ENCODE measurements at regions not wholly inside any gene's neighbourhood (a gene's known extent, or its start where the extent isn't known, plus 50 kb on each side); places are given as distances from the start of the nearest gene placed in this dataset.

DNA sequence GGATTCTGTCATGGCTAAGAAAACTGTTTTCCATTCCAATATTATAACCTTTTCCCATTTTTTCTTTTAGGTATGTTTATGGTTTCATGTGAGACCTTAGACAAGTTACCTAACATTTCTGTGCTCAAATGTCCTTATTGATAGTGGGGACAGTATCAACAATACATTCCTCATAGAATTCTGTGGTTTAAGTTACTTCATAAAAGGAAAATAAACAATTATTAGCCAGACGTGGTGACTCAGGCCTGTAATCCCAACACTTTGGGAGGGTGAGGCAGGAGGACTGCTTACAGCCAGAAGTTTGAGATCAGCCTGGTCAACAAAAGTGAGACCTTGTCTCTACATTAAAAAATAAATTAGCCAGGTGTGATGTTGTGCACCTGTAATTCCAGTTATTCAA lies 436.8 kb upstream of the CNTN4 start:
- no peak for ATAC-seq
- TF ChIP-seq TSHZ2 (CRISPR knock-in tag; IDR thresholded peaks at IDR 0.05) (no peak), ZC3H10 (CRISPR knock-in tag; IDR thresholded peaks at IDR 0.05) (no peak), PPARA (CRISPR knock-in tag; IDR thresholded peaks at IDR 0.05; ENCODE audit: borderline replicate concordance) (no peak), ZNF70 (CRISPR knock-in tag; IDR thresholded peaks at IDR 0.05) (no peak), RARB (CRISPR knock-in tag; IDR thresholded peaks at IDR 0.05) (no peak), ZFP30 (CRISPR knock-in tag; IDR thresholded peaks at IDR 0.05) (no peak)

GRCh38 chr3:1664266-1664665 lies 434.4 kb upstream of the CNTN4 start:
- TF ChIP-seq TOX (CRISPR knock-in tag; IDR thresholded peaks at IDR 0.05; ENCODE audit: borderline replicate concordance) = no peak
- TF ChIP-seq PATZ1 (CRISPR knock-in tag; IDR thresholded peaks at IDR 0.05; ENCODE audit: borderline replicate concordance) = no peak
- TF ChIP-seq SNAI2 (CRISPR knock-in tag; IDR thresholded peaks at IDR 0.05) = no peak
- TF ChIP-seq, protein P1, sequence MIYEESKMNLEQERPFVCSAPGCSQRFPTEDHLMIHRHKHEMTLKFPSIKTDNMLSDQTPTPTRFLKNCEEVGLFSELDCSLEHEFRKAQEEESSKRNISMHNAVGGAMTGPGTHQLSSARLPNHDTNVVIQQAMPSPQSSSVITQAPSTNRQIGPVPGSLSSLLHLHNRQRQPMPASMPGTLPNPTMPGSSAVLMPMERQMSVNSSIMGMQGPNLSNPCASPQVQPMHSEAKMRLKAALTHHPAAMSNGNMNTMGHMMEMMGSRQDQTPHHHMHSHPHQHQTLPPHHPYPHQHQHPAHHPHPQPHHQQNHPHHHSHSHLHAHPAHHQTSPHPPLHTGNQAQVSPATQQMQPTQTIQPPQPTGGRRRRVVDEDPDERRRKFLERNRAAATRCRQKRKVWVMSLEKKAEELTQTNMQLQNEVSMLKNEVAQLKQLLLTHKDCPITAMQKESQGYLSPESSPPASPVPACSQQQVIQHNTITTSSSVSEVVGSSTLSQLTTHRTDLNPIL (CRISPR knock-in tag; IDR thresholded peaks at IDR 0.05; ENCODE audit: low read depth) = no peak
- TF ChIP-seq POU6F1 (CRISPR knock-in tag; IDR thresholded peaks at IDR 0.05; ENCODE audit: borderline replicate concordance, low read depth) = no peak
- no peak for TF ChIP-seq ZNF8 (CRISPR knock-in tag; IDR thresholded peaks at IDR 0.05)
- TF ChIP-seq OSR1 (CRISPR knock-in tag; IDR thresholded peaks at IDR 0.05) = no peak
- TF ChIP-seq ZFP3 (CRISPR knock-in tag; IDR thresholded peaks at IDR 0.05) = no peak
- TF ChIP-seq ZC3H10 (CRISPR knock-in tag; IDR thresholded peaks at IDR 0.05) = no peak
- no peak for TF ChIP-seq TCF4 (CRISPR knock-in tag; IDR thresholded peaks at IDR 0.05; ENCODE audit: borderline replicate concordance)
- no peak for TF ChIP-seq GLIS3 (CRISPR knock-in tag; IDR thresholded peaks at IDR 0.05)
- TF ChIP-seq ARNTL (CRISPR knock-in tag; IDR thresholded peaks at IDR 0.05; ENCODE audit: borderline replicate concordance, low read depth) = no peak
- no peak for TF ChIP-seq TSHZ2 (CRISPR knock-in tag; IDR thresholded peaks at IDR 0.05)
- no peak for TF ChIP-seq ZNF565 (CRISPR knock-in tag; conservative IDR thresholded peaks at IDR 0.05; ENCODE audit: low read depth)
- TF ChIP-seq RARB (CRISPR knock-in tag; IDR thresholded peaks at IDR 0.05) = no peak
- no peak for ATAC-seq

GRCh38 chr3:1666865-1667264 lies 431.8 kb upstream of the CNTN4 start:
- no peak for ATAC-seq
- TF ChIP-seq ZFP30 (CRISPR knock-in tag; IDR thresholded peaks at IDR 0.05) (no peak), ZNF565 (CRISPR knock-in tag; conservative IDR thresholded peaks at IDR 0.05; ENCODE audit: low read depth) (no peak), POU6F1 (CRISPR knock-in tag; IDR thresholded peaks at IDR 0.05; ENCODE audit: borderline replicate concordance, low read depth) (no peak), ZNF8 (CRISPR knock-in tag; IDR thresholded peaks at IDR 0.05) (no peak), PPARA (CRISPR knock-in tag; IDR thresholded peaks at IDR 0.05; ENCODE audit: borderline replicate concordance) (no peak), TSHZ2 (CRISPR knock-in tag; IDR thresholded peaks at IDR 0.05) (no peak), CSRNP3 (CRISPR knock-in tag; IDR thresholded peaks at IDR 0.05) (no peak), SNAI2 (CRISPR knock-in tag; IDR thresholded peaks at IDR 0.05) (no peak)

Data from SK-N-SH treated with all-trans-retinoic acid at 6 μM for 48 hours (cell line).